Psoas muscle (tissue), 7 donors: ENCODE measurements at regions not wholly inside any gene's neighbourhood (a gene's known extent, or its start where the extent isn't known, plus 50 kb on each side); places are given as distances from the start of the nearest gene placed in this dataset.

Source experiments
- ATAC-seq, 4 donors: fragments of 200-7000 bp; cut with Tn5 transposase; one replicate each; pipeline ENCODE4 v1.9.1; 2020; ENCODE audit warnings: moderate library complexity in 3 of 4, mild to moderate bottlenecking in 2 of 4
- DNase-seq, 2 donors: peaks; one replicate each; pipeline ENCODE4 v3.0.0-alpha.2; 2020
- H3K27ac ChIP-seq: fragments of 200-600 bp; one replicate; pipeline ENCODE4 v1.8.0; 2022
- H3K27me3 ChIP-seq, 3 donors: fragments of 200-600 bp in 1 of 3; one replicate each; pipeline versions ENCODE4 v1.6.1 to v1.8.0; 2013 to 2022; ENCODE audit warnings: low read length in 2 of 3, mild to moderate bottlenecking in 2 of 3, moderate library complexity in 1 of 3; ENCODE audit not compliant: insufficient read depth in 3 of 3
- H3K36me3 ChIP-seq, 2 donors: fragments of 200-600 bp in 1 of 2; one replicate each; pipeline versions ENCODE4 v1.6.1 to v1.8.0; 2013 to 2022; ENCODE audit warnings: low read depth in 1 of 2, mild to moderate bottlenecking in 1 of 2, moderate library complexity in 1 of 2; ENCODE audit not compliant: insufficient read depth in 1 of 2
- H3K4me1 ChIP-seq: fragments of 200-600 bp; one replicate; pipeline ENCODE4 v1.8.0; 2022
- H3K4me3 ChIP-seq: fragments of 200-600 bp; one replicate; pipeline ENCODE4 v1.8.0; 2022; ENCODE audit warnings: mild to moderate bottlenecking
- H3K9me3 ChIP-seq: fragments of 200-600 bp; one replicate; pipeline ENCODE4 v1.8.0; 2022
- CTCF ChIP-seq: fragments of 200-600 bp; IDR thresholded peaks from one replicate; pipeline ENCODE4 v1.8.0; 2022; ENCODE audit warnings: antibody characterized with exemption
- WGBS, 3 donors: extraction: QIAGEN DNeasy Blood & Tissue Kit; methylation state at CpG; one replicate each; pipeline versions ENCODE4 v1.1.6 to v1.1.7; 2013; 5-methylcytosine and 5-hydroxymethylcytosine counted together
- intact Hi-C, 2 donors: fragments of 100-400 bp; cut with DNase I; formaldehyde crosslinking; loops; one replicate each; pipeline versions ENCODE4 v1.11.0 to v1.14.2; 2022
- donor health status: healthy with polysubstance abuse.
- donor health status: DM: no; HTN: no; CAD: no; lungs with moderate emphysema.
- donor health status: Bipolar disorder and iron deficiency.
- donor health status: healthy.
- donor health status: DM: yes; HTN: yes; CAD: no.
- donor health status: DM: no; HTN: no; CAD: no.
- donor health status: DM: yes; HTN: yes; CAD: no.

- no peak overlapping the region for H3K27ac ChIP-seq
- TF ChIP-seq CTCF: no peak
- ATAC-seq: no peak
- 9 to 39% (median 28%) methylated on average over 1 of the region's 1 CpG for WGBS, 3 donors
- intact Hi-C loops: no loop called here
- DNase-seq: no peak
- no peak overlapping the region for H3K4me3 ChIP-seq
- no peaks in the 10 kb centered on the region for H3K9me3 ChIP-seq
- no peaks in the 10 kb centered on the region for H3K27me3 ChIP-seq
- no peaks in the 10 kb centered on the region for H3K36me3 ChIP-seq
- H3K4me1 ChIP-seq: no peaks in the 10 kb centered on the region
Observed at GRCh38 chr18:72223733-72224132, 320.4 kb downstream of the CBLN2 start.

- no peak for DNase-seq
- WGBS, 3 donors: 88 to 95% (median 92%) methylated on average over 54 to 60 of the region's 60 CpGs
- no peaks in the 10 kb centered on the region for H3K36me3 ChIP-seq
- H3K9me3 ChIP-seq: no peaks in the 10 kb centered on the region
- H3K27me3 ChIP-seq: no peaks in the 10 kb centered on the region
- no peak for ATAC-seq
- H3K4me1 ChIP-seq: no peaks in the 10 kb centered on the region
- intact Hi-C loops: no loop called here
- no peak overlapping the region for H3K4me3 ChIP-seq
- no peak for TF ChIP-seq CTCF
- no peak overlapping the region for H3K27ac ChIP-seq
Observed at GRCh38 chr18:72208920-72209676, 335.0 kb downstream of the CBLN2 start.

GRCh38 chr18:72207280-72207679 lies 336.9 kb downstream of the CBLN2 start:
- H3K27me3 ChIP-seq: no peaks in the 10 kb centered on the region
- no peak for TF ChIP-seq CTCF
- no peak for ATAC-seq
- H3K4me1 ChIP-seq: no peaks in the 10 kb centered on the region
- H3K9me3 ChIP-seq: no peaks in the 10 kb centered on the region
- 65 to 75% (median 74%) methylated on average over 6 of the region's 6 CpGs for WGBS, 3 donors
- H3K36me3 ChIP-seq: no peaks in the 10 kb centered on the region
- no peak overlapping the region for H3K4me3 ChIP-seq
- DNase-seq: no peak
- intact Hi-C loops: no loop called here
- H3K27ac ChIP-seq: no peak overlapping the region

GRCh38 chr18:72206814-72207213 lies 337.3 kb downstream of the CBLN2 start:
- 25 to 33% (median 26%) methylated on average over 1 of the region's 1 CpG for WGBS, 3 donors
- H3K4me3 ChIP-seq: no peak overlapping the region
- no peak overlapping the region for H3K27ac ChIP-seq
- H3K36me3 ChIP-seq: no peaks in the 10 kb centered on the region
- TF ChIP-seq CTCF: no peak
- H3K9me3 ChIP-seq: no peaks in the 10 kb centered on the region
- no peaks in the 10 kb centered on the region for H3K27me3 ChIP-seq
- intact Hi-C loops: no loop called here
- no peak for DNase-seq
- no peaks in the 10 kb centered on the region for H3K4me1 ChIP-seq
- ATAC-seq: no peak

GRCh38 chr18:72201032-72201431 lies 343.1 kb downstream of the CBLN2 start:
- ATAC-seq (no peak), DNase-seq (no peak)
- H3K36me3 ChIP-seq: no peaks in the 10 kb centered on the region
- H3K4me1 ChIP-seq: no peaks in the 10 kb centered on the region
- intact Hi-C loops: no loop called here
- H3K4me3 ChIP-seq: no peak overlapping the region
- no peaks in the 10 kb centered on the region for H3K27me3 ChIP-seq
- no peaks in the 10 kb centered on the region for H3K9me3 ChIP-seq
- TF ChIP-seq CTCF: no peak
- no peak overlapping the region for H3K27ac ChIP-seq
